ENCODE measurements at regions not wholly inside any gene's neighbourhood (a gene's known extent, or its start where the extent isn't known, plus 50 kb on each side); places are given as distances from the start of the nearest gene placed in this dataset.

- TF ChIP-seq, protein P1, sequence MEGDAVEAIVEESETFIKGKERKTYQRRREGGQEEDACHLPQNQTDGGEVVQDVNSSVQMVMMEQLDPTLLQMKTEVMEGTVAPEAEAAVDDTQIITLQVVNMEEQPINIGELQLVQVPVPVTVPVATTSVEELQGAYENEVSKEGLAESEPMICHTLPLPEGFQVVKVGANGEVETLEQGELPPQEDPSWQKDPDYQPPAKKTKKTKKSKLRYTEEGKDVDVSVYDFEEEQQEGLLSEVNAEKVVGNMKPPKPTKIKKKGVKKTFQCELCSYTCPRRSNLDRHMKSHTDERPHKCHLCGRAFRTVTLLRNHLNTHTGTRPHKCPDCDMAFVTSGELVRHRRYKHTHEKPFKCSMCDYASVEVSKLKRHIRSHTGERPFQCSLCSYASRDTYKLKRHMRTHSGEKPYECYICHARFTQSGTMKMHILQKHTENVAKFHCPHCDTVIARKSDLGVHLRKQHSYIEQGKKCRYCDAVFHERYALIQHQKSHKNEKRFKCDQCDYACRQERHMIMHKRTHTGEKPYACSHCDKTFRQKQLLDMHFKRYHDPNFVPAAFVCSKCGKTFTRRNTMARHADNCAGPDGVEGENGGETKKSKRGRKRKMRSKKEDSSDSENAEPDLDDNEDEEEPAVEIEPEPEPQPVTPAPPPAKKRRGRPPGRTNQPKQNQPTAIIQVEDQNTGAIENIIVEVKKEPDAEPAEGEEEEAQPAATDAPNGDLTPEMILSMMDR (IDR thresholded peaks at IDR 0.05 in 8 of 11, conservative IDR thresholded peaks at IDR 0.05 in 3 of 11), result no peak
- TF ChIP-seq POLR2A (IDR thresholded peaks at IDR 0.05), result no peak
Measured at GRCh38 chr5:167061695-167062094, 1229.8 kb upstream of the WWC1 start.
